Astrocyte of the cerebellum (primary cell): ENCODE measurements at regions not wholly inside any gene's neighbourhood (a gene's known extent, or its start where the extent isn't known, plus 50 kb on each side); places are given as distances from the start of the nearest gene placed in this dataset.
"Not testable (repeated sequence)": the region's sequence is repeated elsewhere in the genome, so short reads cannot be mapped to it uniquely, and the experiment has no call there.

ENCODE experiments used
- DNase-seq: peaks from one replicate; pipeline ENCODE4 v3.0.0-alpha.2; 2011; ENCODE audit warnings: low read depth
- H3K4me3 ChIP-seq: 2 replicates; pipeline ENCODE4 v1.5.1; 2011; ENCODE audit warnings: mild to moderate bottlenecking, low read depth, low read length, moderate library complexity
- CTCF ChIP-seq: IDR thresholded peaks from 2 replicates; pipeline ENCODE4 v1.5.1; 2012; ENCODE audit warnings: low read length, low read depth, moderate library complexity, mild to moderate bottlenecking; ENCODE audit errors: missing control alignments
- in situ Hi-C: cut with HindIII; loops from 2 replicates; pipeline ENCODE4 v1.10.0; 2017; ENCODE audit warnings: low sequenced_read_pairs

GRCh38 chr6:49327005-49327404 lies 136.0 kb downstream of the MMUT start:
- in situ Hi-C loops = no loop called here

GRCh38 chr6:49326347-49326746 lies 136.7 kb downstream of the MMUT start:
- no peak for DNase-seq
- TF ChIP-seq CTCF = no peak
- in situ Hi-C loops = no loop called here
- no peak overlapping the region for H3K4me3 ChIP-seq

More at GRCh38 chr6:49327005-49327404, 136.0 kb downstream of the MMUT start:
- DNase-seq = no peak
- TF ChIP-seq CTCF = no peak
- H3K4me3 ChIP-seq = no peak overlapping the region

- no peak overlapping the region for H3K4me3 ChIP-seq
- no peak for TF ChIP-seq CTCF
- DNase-seq = no peak
- in situ Hi-C loops = no loop called here
Measured at GRCh38 chr6:49325891-49326290, 137.2 kb downstream of the MMUT start.

GRCh38 chr6:49322861-49323260 lies 140.2 kb downstream of the MMUT start:
- H3K4me3 ChIP-seq = no peak overlapping the region
- in situ Hi-C loops = no loop called here
- no peak for DNase-seq
- TF ChIP-seq CTCF = no peak

GRCh38 chr6:49321561-49322072 lies 141.4 kb downstream of the MMUT start:
- no peak for TF ChIP-seq CTCF
- H3K4me3 ChIP-seq = no peak overlapping the region
- no peak for DNase-seq
- in situ Hi-C loops = no loop called here

GRCh38 chr6:49305010-49305409 lies 158.0 kb downstream of the MMUT start:
- no peak for TF ChIP-seq CTCF
- H3K4me3 ChIP-seq = no peak overlapping the region
- in situ Hi-C loops = no loop called here
- DNase-seq = no peak

GRCh38 chr6:49304393-49304792 lies 158.7 kb downstream of the MMUT start:
- H3K4me3 ChIP-seq, DNase-seq, in situ Hi-C loops: not testable (repeated sequence)
